HCT116 (cell line): ENCODE measurements at regions not wholly inside any gene's neighbourhood (a gene's known extent, or its start where the extent isn't known, plus 50 kb on each side); places are given as distances from the start of the nearest gene placed in this dataset.

Experiments
- ATAC-seq: fragments of 200-7000 bp; cut with Tn5 transposase; 2 replicates; pipeline ENCODE4 v1.9.1; 2020; ENCODE audit warnings: mild to moderate bottlenecking, moderate library complexity
- BruUV-seq: library from RNA; stranded (reverse); fragments of 400-500 nt; replicated peaks from 2 replicates; lab custom pipeline; 2021; lab: Mats Ljungman, UMichigan
- CTCF ChIA-PET: fragments of 300-600 bp; sonication (Branson Sonifier 250); formaldehyde crosslinking; loops from one replicate; lab custom pipeline; 2021; ENCODE audit warnings: antibody characterized with exemption; lab: Charles Lee
- POLR2A ChIA-PET: fragments of 300-600, 350-600 bp; sonication (Branson Sonifier 250); formaldehyde crosslinking; loops from one replicate; lab custom pipeline; 2021; ENCODE audit warnings: antibody characterized with exemption; lab: Charles Lee
- RAD21 ChIA-PET, 2 experiments: fragments of 300-600 bp; sonication (Branson Sonifier 250); formaldehyde crosslinking; loops; one replicate each; lab custom pipeline; 2023; ENCODE audit warnings: low total read pairs in 2 of 2; ENCODE audit not compliant: uncharacterized antibody in 2 of 2, unreplicated experiment in 2 of 2, low non-redundant PET in 1 of 2; lab: Charles Lee
- DNase-seq: peaks from one replicate; pipeline ENCODE4 v3.0.0-alpha.2; 2010; ENCODE audit warnings: low read depth, low spot score
- H2AFZ ChIP-seq: fragments of 200-600 bp; shearing (Covaris generic), sonication (generic); 2 replicates; pipeline ENCODE4 v1.6.1; 2017; ENCODE audit warnings: low read depth, mixed run types, mixed read lengths, antibody characterized with exemption, low read length; ENCODE audit not compliant: poor library complexity, severe bottlenecking
- H3K27ac ChIP-seq: 2 replicates; pipeline ENCODE4 v1.5.1; 2012; ENCODE audit warnings: low read depth, low read length
- H3K27me3 ChIP-seq: fragments of 200-600 bp; sonication (generic); 2 replicates; pipeline ENCODE4 v1.6.1; 2016; ENCODE audit warnings: mixed run types, low read length, mixed read lengths; ENCODE audit not compliant: insufficient read depth
- H3K36me3 ChIP-seq, 2 experiments: fragments of 200-500 bp in 1 of 2; fragments of 200-600 bp in 1 of 2; sonication (Bioruptor generic) in 1 of 2; sonication (generic) in 1 of 2; 2 replicates each; pipeline versions ENCODE4 v1.5.1 to v1.6.1; 2014 to 2016; ENCODE audit warnings: low read length in 2 of 2, inconsistent platforms in 1 of 2, mixed read lengths in 1 of 2, mixed run types in 1 of 2; ENCODE audit not compliant: insufficient read depth in 2 of 2, control insufficient read depth in 1 of 2
- H3K4me1 ChIP-seq, 2 experiments: fragments of 200-600 bp in 1 of 2; sonication (generic) in 1 of 2; 2 replicates each; pipeline versions ENCODE4 v1.5.1 to v1.6.1; 2012 to 2017; ENCODE audit warnings: low read length in 2 of 2, inconsistent platforms in 1 of 2, mild to moderate bottlenecking in 1 of 2, mixed read lengths in 1 of 2, mixed run types in 1 of 2, moderate library complexity in 1 of 2; ENCODE audit not compliant: insufficient read depth in 2 of 2, control insufficient read depth in 1 of 2
- H3K4me2 ChIP-seq: fragments of 200-600 bp; sonication (generic); 2 replicates; pipeline ENCODE4 v1.6.1; 2017; ENCODE audit warnings: mixed run types, low read length, mixed read lengths
- H3K4me3 ChIP-seq, 2 experiments: fragments of 200-600 bp in 1 of 2; sonication (generic) in 1 of 2; replicated peaks in 1 of 2; 2 replicates each; pipeline ENCODE4 v1.5.1; 2011 to 2016; ENCODE audit warnings: low read length in 2 of 2, control low read depth in 1 of 2, low read depth in 1 of 2, mild to moderate bottlenecking in 1 of 2, mixed read lengths in 1 of 2, mixed run types in 1 of 2
- H3K79me2 ChIP-seq: fragments of 200-600 bp; sonication (generic); 2 replicates; pipeline ENCODE4 v1.6.1; 2017; ENCODE audit warnings: mild to moderate bottlenecking, mixed run types, low read length, moderate library complexity, mixed read lengths; ENCODE audit not compliant: insufficient read depth
- H3K9ac ChIP-seq: fragments of 200-600 bp; sonication (generic); 2 replicates; pipeline ENCODE4 v1.6.1; 2016; ENCODE audit warnings: low read length, mixed read lengths
- H3K9me2 ChIP-seq: fragments of 200-600 bp; sonication (generic), shearing (Covaris generic); 2 replicates; pipeline ENCODE4 v1.6.1; 2017; ENCODE audit warnings: mixed run types, mild to moderate bottlenecking, moderate library complexity; ENCODE audit not compliant: insufficient read depth
- H3K9me3 ChIP-seq, 2 experiments: fragments of 200-500 bp in 1 of 2; fragments of 200-600 bp in 1 of 2; sonication (Bioruptor generic) in 1 of 2; sonication (generic) in 1 of 2; 2 replicates each; pipeline ENCODE4 v1.6.1; 2014 to 2017; ENCODE audit warnings: low read length in 2 of 2, mixed read lengths in 2 of 2, inconsistent platforms in 1 of 2, low read depth in 1 of 2, mild to moderate bottlenecking in 1 of 2, mixed run types in 1 of 2, moderate library complexity in 1 of 2; ENCODE audit not compliant: control insufficient read depth in 1 of 2, insufficient read depth in 1 of 2
- H4K20me1 ChIP-seq: fragments of 200-600 bp; sonication (generic), shearing (Covaris generic); 2 replicates; pipeline ENCODE4 v1.6.1; 2017; ENCODE audit warnings: mixed run types, mild to moderate bottlenecking, moderate library complexity; ENCODE audit not compliant: insufficient read depth
- CBX3 ChIP-seq: IDR thresholded peaks from 2 replicates; pipeline ENCODE4 v1.6.1; 2012; ENCODE audit warnings: low read depth
- EGR1 ChIP-seq: IDR thresholded peaks from 2 replicates; pipeline ENCODE4 v1.6.1; 2012; ENCODE audit warnings: low read depth
- EZH2 ChIP-seq: fragments of 200-600 bp; sonication (generic); IDR thresholded peaks from 2 replicates; pipeline ENCODE4 v1.6.1; 2017; ENCODE audit warnings: antibody characterized with exemption, mixed run types
- EZH2phosphoT487 ChIP-seq: fragments of 200-600 bp; IDR thresholded peaks from 2 replicates; pipeline ENCODE4 v1.6.1; 2018; ENCODE audit warnings: antibody characterized with exemption, borderline replicate concordance
- POLR2A ChIP-seq: IDR thresholded peaks from 2 replicates; pipeline ENCODE4 v1.7.0; 2011; ENCODE audit warnings: borderline replicate concordance; ENCODE audit not compliant: insufficient read depth, insufficient read length; ENCODE audit errors: extremely low read depth
- SIN3A ChIP-seq: IDR thresholded peaks from 2 replicates; pipeline ENCODE4 v1.6.1; 2012; ENCODE audit warnings: low read depth
- SP1 ChIP-seq: IDR thresholded peaks from 2 replicates; pipeline ENCODE4 v1.6.1; 2012; ENCODE audit warnings: low read depth
- SRF ChIP-seq: IDR thresholded peaks from 2 replicates; pipeline ENCODE4 v1.6.1; 2012; ENCODE audit warnings: low read depth
- TCF7L2 ChIP-seq: IDR thresholded peaks from 2 replicates; pipeline ENCODE4 v1.7.0; 2011; ENCODE audit warnings: borderline replicate concordance, inconsistent platforms; ENCODE audit not compliant: insufficient read depth, insufficient read length; ENCODE audit errors: extremely low read depth
- YY1 ChIP-seq: IDR thresholded peaks from 2 replicates; pipeline ENCODE4 v1.6.1; 2011; ENCODE audit warnings: low read length, low read depth, moderate library complexity, mild to moderate bottlenecking; ENCODE audit not compliant: insufficient replicate concordance; ENCODE audit errors: extremely low read depth
- ZFX ChIP-seq: fragments of 450-650 bp; IDR thresholded peaks from 2 replicates; pipeline ENCODE4 v1.6.1; 2017
- intact Hi-C: fragments of 100-400 bp; cut with micrococcal nuclease; formaldehyde crosslinking; loops from 2 replicates; pipeline ENCODE4 v1.10.0; 2022
- TF ChIP-seq, protein P1 (sequence below): IDR thresholded peaks from 2 replicates; pipeline ENCODE4 v1.6.1; 2011; ENCODE audit warnings: mild to moderate bottlenecking, low read length, moderate library complexity; ENCODE audit not compliant: insufficient replicate concordance; ENCODE audit errors: extremely low read depth
- TF ChIP-seq, protein P2 (sequence below), 3 experiments: fragments of 200-600 bp in 1 of 3; sonication (generic) in 1 of 3; IDR thresholded peaks in 2 of 3; conservative IDR thresholded peaks in 1 of 3; 2 replicates each; pipeline ENCODE4 v1.5.1; 2012 to 2017; ENCODE audit warnings: low read depth in 2 of 3, low read length in 2 of 3, antibody characterized with exemption in 1 of 3, borderline replicate concordance in 1 of 3, control low read depth in 1 of 3, mild to moderate bottlenecking in 1 of 3, mixed read lengths in 1 of 3, mixed run types in 1 of 3, moderate library complexity in 1 of 3; ENCODE audit not compliant: insufficient read depth in 1 of 3
- TF ChIP-seq, protein P3 (sequence below): IDR thresholded peaks from 2 replicates; pipeline ENCODE4 v1.6.1; 2012

DNA sequence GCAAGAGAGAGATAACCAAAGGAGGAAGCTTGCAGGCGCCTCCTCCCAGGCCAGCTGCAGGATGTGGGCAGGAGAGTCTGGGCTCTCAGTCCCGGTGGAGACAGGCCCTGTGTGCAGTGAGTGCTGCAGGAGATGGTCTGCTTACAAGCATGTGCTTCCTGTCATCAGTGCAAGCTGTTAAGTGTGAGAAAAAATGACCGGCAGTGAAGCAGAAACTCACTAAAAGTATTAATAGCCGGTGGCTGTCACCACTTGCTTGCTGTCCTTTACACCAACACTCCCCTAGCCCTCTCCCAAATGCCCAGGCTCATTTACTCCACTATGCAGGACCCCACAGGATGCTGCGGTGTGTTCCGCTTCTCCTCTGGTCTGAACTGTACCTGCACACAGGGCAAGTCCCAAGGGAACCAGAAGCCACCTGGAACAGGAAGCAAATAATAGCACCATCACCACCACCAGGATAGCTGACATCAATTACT is 435.6 kb upstream of the HS6ST1 start:
- ChIA-PET CTCF (interaction anchor here (1.6 kb wide), 1 partner anchor 18 kb away, joined by 7 read pairs; no protein-coding TSS in a partner anchor), POLR2A (no interaction called here)
- intact Hi-C loops, result loop anchor here (10.0 kb wide), 1 partner anchor 689 kb away; no protein-coding TSS in a partner anchor

More for the DNA sequence above, 435.6 kb upstream of the HS6ST1 start:
- no peak for TF ChIP-seq SP1
- TF ChIP-seq, protein P1, sequence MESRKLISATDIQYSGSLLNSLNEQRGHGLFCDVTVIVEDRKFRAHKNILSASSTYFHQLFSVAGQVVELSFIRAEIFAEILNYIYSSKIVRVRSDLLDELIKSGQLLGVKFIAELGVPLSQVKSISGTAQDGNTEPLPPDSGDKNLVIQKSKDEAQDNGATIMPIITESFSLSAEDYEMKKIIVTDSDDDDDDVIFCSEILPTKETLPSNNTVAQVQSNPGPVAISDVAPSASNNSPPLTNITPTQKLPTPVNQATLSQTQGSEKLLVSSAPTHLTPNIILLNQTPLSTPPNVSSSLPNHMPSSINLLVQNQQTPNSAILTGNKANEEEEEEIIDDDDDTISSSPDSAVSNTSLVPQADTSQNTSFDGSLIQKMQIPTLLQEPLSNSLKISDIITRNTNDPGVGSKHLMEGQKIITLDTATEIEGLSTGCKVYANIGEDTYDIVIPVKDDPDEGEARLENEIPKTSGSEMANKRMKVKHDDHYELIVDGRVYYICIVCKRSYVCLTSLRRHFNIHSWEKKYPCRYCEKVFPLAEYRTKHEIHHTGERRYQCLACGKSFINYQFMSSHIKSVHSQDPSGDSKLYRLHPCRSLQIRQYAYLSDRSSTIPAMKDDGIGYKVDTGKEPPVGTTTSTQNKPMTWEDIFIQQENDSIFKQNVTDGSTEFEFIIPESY, result no peak
- TF ChIP-seq EZH2, result no peak
- no peak for TF ChIP-seq POLR2A
- TF ChIP-seq YY1, result no peak
- TF ChIP-seq, protein P2, sequence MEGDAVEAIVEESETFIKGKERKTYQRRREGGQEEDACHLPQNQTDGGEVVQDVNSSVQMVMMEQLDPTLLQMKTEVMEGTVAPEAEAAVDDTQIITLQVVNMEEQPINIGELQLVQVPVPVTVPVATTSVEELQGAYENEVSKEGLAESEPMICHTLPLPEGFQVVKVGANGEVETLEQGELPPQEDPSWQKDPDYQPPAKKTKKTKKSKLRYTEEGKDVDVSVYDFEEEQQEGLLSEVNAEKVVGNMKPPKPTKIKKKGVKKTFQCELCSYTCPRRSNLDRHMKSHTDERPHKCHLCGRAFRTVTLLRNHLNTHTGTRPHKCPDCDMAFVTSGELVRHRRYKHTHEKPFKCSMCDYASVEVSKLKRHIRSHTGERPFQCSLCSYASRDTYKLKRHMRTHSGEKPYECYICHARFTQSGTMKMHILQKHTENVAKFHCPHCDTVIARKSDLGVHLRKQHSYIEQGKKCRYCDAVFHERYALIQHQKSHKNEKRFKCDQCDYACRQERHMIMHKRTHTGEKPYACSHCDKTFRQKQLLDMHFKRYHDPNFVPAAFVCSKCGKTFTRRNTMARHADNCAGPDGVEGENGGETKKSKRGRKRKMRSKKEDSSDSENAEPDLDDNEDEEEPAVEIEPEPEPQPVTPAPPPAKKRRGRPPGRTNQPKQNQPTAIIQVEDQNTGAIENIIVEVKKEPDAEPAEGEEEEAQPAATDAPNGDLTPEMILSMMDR (IDR thresholded peaks at IDR 0.05 in 2 of 3, conservative IDR thresholded peaks at IDR 0.05 in 1 of 3; ENCODE audit: borderline replicate concordance in 1 of 3, insufficient read depth in 1 of 3, low read depth in 2 of 3, low read length in 2 of 3), result no peak
- TF ChIP-seq EZH2phosphoT487, result no peak
- TF ChIP-seq SRF, result no peak
- TF ChIP-seq ZFX, result no peak
- no peak for TF ChIP-seq TCF7L2
- no peak for TF ChIP-seq EGR1
- no peak for TF ChIP-seq SIN3A
- no peak for TF ChIP-seq CBX3
- TF ChIP-seq, protein P3, sequence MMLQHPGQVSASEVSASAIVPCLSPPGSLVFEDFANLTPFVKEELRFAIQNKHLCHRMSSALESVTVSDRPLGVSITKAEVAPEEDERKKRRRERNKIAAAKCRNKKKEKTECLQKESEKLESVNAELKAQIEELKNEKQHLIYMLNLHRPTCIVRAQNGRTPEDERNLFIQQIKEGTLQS, result no peak
- H3K79me2 ChIP-seq, result no peaks in the 10 kb centered on the region
- no peaks in the 10 kb centered on the region for H3K4me1 ChIP-seq
- no TSS peak for BruUV-seq
- no peak for DNase-seq
- no peak overlapping the region for H3K4me2 ChIP-seq
- no peak for ATAC-seq
- peaks cover 9% of the 10 kb centered on the region; the same call in 1 of the 2 replicates for H3K27me3 ChIP-seq
- no peak overlapping the region for H3K9ac ChIP-seq
- H4K20me1 ChIP-seq, result no peaks in the 10 kb centered on the region
- no peaks in the 10 kb centered on the region for H3K9me2 ChIP-seq
- no peak overlapping the region for H3K27ac ChIP-seq
- H3K36me3 ChIP-seq, result no peaks in the 10 kb centered on the region
- no peak overlapping the region for H3K4me3 ChIP-seq
- RAD21 ChIA-PET, result no interaction called here
- no peaks in the 10 kb centered on the region for H3K9me3 ChIP-seq
- H2AFZ ChIP-seq, result no peak overlapping the region
